ENCODE measurements at regions not wholly inside any gene's neighbourhood (a gene's known extent, or its start where the extent isn't known, plus 50 kb on each side); places are given as distances from the start of the nearest gene placed in this dataset.

DNA sequence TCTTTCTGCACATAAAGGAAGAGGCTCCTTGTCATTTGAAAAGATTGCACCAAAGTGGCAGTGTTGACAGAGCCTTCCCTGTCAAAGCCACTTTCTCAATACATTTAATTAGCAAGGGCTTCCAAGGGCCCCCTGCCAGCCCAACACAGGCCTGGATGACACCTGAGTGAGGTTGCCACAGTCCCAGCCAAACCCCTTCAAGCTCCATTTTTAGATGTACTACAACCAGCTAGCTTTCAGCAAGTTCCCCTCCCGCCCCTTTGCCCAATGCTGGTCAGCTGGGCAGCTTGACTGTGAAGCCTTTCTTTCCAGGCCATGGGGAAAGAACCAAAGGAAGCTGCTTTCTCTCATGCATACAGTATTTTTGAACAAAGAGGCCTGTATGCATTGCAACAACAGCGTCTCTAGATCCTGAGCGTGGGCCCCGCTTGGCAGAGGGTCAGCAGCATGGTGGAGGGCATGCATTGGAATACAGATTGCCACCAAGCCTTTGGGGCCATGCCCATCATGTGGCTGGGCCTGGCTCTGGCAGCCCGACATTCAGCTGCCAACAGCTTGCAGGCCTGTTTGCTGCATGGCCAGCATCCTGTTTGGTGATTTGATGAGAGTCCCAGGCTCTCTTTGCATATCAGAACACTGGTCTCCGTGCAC, 261.1 kb upstream of the GATB start:
- DNase-seq: no peak

DNA sequence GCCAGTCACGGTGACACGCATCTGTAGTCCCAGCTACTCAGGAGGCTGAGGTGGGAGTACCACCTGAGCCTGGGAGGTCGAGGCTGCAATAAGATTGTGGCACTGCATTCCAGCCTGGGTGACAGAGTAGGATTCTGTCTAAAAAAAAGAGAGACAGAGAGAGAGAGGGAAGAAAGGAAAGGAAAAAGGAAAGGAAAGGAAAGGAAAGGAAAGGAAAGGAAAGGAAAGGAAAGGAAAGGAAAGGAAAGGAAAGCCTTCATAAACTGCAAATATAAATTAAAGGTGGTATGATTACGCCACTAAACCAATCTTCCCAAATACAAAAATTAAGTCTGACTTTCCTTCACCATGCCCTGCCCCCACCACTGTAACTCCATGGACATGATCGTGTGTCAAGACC, 259.3 kb upstream of the GATB start:
- no peak for DNase-seq

GRCh38 chr4:152016303-152016620, 255.5 kb upstream of the GATB start:
- DNase-seq: no peak

DNA sequence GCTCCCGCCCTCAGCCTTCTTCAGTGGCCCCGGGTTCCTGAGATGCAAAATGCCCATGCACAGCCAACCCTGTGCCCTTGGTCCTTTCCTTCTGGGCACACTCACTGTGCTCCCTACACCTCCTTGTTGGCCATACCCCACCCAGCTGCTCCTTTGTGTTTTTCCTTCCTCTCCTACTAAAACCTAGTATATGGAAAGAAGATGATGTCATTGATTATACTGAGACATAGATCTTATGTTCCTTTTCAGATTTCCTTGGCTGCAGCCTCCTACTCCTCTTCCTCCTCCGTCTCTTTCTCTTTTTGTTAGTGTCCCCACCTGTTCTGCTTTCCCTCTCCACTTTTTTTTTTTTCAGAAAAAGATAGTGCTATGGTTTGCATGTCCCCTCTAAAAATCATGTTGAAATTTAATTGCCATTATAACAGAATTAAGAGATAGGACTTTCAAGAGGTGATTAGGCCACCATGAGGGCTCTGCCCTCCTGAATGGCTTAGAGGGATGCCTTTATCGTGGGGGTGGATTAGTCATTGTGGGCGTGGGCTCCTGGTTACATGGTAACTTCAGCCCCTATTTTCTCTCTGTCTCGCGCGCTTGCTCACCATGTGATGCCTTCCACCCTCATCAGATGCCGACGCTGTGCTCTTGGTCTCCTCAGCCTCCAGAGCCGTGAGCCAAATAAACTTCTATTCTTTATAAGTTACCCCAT, 254.9 kb upstream of the GATB start:
- no peak for DNase-seq

DNA sequence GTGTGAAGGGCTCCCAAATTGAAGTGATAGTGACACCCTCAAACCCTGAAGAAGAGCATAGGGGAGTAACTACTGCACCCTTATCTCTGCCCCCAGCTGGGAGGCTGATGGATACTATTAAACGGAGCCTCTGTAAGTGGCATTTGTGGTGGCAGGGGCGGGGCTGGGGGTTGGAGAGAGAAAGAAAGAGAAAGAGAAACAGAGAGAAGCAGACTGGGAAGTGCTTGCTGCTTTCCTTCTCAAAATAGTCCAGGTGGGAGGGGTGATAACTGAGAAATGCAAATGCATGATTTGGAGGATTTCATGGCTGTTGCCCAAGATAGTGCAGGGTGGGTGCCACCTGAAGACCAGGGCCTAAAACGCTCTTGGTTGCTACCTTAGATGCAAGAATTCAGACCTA, 253.5 kb upstream of the GATB start:
- no peak for DNase-seq

- DNase-seq: no peak
Observed at GRCh38 chr4:152011469-152011868, 250.7 kb upstream of the GATB start.

DNA sequence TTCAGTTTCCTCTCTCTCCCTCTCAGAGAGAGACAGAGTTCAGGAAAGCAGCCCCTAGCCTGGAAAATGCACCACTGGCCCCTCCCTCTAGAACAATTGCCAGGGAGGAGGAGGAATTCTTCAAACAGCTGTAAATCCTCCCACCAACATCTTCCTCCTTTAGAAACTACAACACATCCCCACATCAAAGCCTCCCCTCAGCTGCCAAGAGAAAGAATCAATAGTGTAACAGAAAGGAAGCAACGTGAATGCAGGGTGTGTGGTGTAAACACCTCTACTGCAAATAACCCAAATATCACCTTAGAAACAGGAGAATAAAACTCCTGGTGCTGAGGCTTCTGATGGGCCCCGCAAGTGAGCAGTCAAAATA, 249.9 kb upstream of the GATB start:
- peak; percentile 14 for DNase-seq

DNA sequence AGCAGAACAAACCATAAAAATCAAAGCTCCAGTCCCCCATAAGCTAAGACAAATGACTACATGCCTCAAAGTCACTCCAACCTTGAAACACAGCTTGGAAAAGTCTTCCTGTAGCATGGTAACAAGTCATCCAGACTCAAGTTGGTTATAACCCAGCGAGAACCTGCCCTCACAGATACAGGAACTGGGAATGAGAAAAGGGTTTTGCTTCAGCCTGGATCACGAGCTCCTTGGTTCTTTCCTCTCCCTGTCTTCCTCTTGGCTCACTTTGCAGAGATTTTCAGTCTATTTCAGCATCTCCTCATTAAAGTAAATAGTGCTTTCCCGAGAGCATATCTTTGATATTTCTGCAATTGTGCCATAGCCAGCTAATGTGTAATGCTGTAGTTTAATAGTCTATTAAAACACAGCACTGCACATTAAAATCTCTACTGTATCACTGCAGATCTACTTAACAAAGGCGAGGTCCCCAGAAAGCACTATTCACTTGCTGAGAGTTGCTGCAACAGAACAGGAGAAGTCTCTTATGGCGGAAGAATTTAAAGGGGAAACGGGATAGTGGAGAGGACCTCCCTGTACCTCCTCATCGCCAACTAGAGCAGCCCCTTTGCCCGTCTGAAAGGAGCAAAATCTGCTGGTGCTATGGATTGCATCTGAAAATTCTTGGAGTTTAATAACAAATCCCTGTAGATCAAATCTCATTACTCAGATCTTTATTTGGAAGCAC, 249.3 kb upstream of the GATB start:
- peak; percentile 11 for DNase-seq

GRCh38 chr4:152009031-152009670, 248.3 kb upstream of the GATB start:
- DNase-seq: peak; percentile 21

DNA sequence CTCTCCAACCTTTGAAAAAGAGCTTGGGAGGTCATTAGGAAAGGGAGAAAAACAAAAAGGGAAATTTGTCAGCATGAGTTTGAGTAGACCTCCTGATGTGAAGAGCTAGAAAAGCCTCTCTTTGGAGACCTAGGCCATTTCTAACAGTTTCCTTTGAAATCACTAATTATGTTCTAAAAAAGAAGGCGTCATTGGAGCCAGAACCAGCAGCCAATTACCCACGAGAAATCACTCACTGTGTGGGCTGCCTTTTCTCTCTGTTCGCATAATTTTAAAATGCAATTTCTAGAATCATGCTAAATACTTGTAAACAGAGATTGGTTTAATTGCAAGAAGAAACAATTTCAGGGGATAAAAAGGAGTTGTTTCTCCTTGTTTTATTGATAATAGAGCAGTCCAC, 246.3 kb upstream of the GATB start:
- no peak for DNase-seq

DNA sequence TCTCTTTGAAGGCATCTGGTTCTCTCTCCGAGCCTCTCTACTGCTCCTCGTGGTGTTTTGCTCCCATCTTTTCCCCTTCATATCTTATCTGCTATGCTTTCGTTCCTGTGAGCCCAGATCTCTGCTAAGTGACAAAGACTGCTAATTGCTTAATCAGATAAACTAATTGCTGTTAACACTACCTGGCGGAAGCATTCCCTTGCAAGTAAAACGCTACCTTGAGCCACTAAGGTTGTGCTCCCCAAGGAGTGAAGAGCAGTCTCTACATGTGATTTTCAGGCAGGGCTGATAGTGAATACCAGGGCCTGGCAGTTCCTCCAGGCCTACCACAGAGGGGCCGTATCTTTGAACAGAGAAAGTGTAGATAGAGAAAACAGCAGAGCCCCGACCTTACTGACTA, 244.0 kb upstream of the GATB start:
- no peak for DNase-seq

DNA sequence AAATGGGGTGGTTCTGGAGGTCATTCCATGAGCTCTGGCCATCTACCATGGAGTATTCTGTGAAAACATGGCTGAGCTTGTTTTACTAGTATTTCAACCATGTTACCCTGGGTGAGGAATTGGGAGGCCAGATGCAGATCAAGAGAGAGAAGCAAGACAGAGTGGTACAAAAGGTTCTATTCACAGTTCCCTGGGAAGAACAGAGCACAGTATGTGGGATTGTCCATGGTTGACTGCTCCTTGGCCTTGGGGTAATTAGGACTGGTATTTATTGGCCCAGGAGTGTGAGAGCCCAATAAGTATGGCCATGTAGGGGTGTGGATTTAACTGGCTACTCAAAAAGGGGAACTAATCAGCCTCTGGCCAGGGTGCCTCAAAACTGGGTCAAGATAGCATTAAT, 239.7 kb upstream of the GATB start:
- DNase-seq: no peak

DNA sequence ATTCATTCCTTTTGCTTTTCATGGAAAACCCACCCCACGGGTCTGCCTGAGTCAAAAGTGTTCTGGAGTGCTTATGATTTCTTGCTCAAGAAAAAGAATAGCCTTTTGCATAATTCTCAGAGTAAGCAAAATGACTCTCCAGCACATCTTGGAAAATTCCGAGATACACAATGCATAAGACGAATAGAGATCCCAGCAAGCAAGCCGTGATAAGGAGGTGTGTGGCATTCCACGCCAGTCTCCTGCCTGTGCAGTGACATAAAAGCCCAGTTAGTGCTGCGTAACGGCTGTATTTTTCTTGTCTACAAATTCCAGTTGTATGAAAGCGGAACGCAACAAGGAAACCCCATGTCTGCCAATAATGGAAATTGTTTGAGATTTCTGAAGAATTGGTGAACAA, 237.9 kb upstream of the GATB start:
- no peak for DNase-seq

DNA sequence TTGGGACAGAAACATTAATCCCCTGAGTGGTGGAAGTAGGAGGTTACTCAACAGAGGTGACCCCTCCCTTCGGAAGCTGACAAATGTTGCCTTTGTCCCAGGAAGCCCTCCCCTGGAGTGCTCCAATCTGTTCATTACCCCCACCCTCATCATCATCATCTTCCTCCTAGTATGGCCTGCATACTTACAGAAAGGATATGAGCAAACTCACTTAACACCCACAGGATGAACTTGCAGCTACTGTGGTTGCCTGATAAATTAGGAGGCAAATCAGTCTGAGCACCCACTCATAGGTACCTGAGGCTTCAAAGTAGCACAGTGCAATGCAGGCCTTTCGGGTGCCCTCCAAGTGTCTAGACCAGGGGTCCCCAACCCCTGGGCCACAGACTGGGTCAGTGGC, 236.7 kb upstream of the GATB start:
- DNase-seq: no peak

DNA sequence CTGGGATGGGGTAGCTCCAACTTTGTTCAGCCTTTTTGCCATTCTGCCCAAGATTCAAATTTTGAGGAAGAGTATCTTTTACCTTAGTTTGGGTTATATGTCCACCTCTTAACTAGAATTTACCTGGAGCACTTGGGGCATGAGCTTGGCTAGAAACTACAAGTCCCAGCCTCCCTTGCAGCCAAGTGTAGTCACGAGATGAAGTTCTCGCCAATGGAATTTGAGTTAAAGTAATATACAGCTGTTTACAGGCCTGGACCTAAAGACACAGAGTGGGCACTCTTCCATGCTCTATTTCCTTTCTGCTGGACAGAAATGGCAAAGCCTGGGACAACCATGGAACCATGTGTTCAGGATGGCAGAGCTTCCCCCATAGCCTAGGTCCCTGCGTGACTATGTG, 233.6 kb upstream of the GATB start:
- no peak for DNase-seq

- no peak for DNase-seq
Observed at GRCh38 chr4:151993521-151993920, 232.7 kb upstream of the GATB start.

DNA sequence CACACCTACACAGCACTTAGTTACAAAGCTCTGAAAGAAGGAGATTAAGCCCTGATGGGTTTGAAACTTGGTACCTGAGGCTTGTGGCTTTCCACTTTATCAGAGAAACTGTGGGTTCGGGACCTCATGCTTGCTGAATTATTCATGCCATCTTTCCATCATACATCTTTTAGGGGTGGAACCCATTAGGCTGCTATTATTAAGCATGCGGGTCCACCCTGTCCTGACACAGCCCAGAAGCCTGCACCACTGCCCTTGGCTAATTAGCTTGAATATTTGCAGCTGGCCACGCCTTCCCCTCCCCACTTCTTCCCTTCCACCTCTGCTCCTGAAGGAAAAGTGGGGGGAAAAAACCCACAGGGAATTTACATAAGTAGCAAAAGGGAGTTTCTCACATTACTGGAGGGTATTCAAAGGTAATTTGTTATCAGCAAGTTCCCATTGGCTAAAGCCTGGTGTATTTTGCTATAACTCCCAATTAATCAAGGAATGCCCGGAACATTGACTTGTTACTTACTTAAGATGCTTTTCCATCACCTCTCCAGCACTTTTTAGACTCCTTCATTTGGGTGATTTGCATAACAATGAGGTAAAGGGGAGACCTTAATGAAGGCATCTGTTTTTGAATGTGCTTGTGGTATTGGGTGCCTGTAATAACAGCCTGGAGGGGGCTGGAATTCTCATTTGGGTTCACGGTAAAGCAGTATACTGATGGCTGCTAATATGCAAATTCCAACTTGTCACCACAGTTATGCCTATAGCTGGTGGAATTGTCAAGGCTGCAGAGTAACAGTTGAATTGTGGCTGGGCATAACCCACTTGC, 231.7 kb upstream of the GATB start:
- no peak for DNase-seq

DNA sequence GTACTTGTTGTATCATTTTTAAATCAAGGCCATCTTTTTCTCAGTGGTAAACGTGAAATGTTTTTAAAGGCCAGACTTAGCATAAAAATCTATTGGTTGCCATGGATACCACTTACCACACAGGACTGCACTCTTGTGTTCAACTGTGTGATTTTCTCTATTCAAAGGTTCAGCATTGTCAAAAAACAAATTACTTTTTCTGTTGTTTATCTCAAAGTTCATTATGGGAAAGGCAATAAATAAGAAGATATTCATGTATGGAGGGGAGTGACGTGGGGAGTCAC, 231.0 kb upstream of the GATB start:
- no peak for DNase-seq

DNA sequence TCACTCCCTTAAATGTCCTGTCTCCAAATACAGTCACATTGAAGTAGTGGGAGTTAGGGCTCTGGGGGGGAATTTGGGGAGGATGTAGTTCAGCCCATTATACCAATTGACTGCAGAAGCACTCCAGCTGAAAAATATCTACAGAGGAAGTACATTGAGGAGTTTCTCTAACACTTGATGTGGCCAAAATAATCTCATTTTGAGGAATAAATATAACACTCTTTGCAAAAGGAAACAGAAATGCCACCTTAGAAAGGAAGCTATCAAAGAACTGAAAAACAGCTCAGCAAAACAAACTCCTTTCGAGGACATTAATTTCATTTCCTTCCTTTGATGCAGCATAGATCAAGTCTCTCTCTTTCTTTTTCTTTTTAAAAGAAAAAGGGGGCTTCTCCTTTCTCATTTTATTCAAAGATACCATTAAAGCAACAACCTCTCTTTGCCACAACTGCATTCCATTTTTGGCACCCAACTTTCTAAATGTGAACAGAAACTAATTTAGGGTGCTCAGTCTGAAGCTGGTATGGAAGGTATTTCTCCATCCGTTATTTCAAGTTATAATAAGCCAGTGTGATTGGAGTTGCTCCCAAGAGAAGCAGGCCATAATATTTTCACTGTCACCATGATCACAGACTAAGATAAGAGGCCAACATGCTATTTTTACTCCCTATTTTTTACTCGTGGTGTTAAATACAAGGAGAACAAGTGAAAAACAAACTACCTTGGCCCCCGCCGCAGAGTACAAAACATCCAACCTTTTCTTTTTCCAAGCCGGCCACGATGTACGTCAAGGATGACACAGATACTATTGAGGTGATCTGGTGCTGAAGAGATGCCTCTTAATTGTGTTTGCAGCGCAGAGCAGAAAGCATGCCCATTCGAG, 230.4 kb upstream of the GATB start:
- no peak for DNase-seq

DNA sequence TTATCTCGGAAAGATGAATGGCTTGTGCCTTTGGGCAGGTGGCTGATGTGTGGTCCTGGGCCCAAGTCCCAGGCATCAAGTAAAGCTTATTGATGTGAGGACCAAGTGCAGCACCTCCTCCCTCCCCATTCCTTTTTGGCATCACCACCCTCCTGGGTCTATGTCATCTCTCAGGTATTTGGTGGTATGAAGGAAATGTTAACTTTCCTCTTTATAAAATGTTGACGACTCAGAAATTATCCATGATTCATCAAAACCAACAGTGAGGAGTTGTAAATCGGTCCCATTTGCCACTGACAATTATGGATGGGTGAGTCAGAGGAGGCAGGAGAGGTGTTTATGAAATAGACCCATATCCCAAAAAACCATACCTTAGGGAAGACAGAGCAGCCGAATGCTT, 229.4 kb upstream of the GATB start:
- DNase-seq: no peak

GRCh38 chr4:151988591-151988990, 227.8 kb upstream of the GATB start:
- no peak for DNase-seq

DNA sequence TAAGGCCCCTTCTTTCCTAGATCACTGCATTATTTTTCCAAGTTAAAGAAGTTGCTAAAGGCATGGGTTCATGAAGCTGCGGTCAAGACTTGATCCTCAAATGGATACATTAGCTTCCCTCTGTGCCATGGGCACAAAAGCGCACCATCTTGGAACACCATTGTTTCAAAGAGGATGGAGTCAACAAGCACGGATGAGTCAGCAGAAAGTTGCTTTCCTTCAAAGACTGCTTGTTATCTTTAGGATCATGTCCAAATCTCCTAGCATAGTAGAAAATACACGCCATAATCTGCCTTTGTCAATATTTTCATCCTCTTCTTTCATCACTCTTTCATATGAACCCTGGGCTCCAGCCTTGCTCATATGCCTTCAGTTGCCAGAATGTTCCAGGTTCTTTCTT, 226.8 kb upstream of the GATB start:
- no peak for DNase-seq

All from right kidney (tissue), 1 donor.